Neutrophil (primary cell): ENCODE measurements at regions not wholly inside any gene's neighbourhood (a gene's known extent, or its start where the extent isn't known, plus 50 kb on each side); places are given as distances from the start of the nearest gene placed in this dataset.

Source experiments
- H3K27ac ChIP-seq: fragments of 200-600 bp; sonication (generic); 2 replicates; pipeline ENCODE4 v1.5.1; 2016; ENCODE audit warnings: mild to moderate bottlenecking, moderate library complexity
- H3K27me3 ChIP-seq: fragments of 200-600 bp; sonication (generic); 2 replicates; pipeline ENCODE4 v1.6.0; 2016; ENCODE audit warnings: mild to moderate bottlenecking
- H3K36me3 ChIP-seq: fragments of 200-600 bp; sonication (generic); 2 replicates; pipeline ENCODE4 v1.5.1; 2017
- H3K4me1 ChIP-seq, 2 experiments: fragments of 200-600 bp in 1 of 2; sonication (generic) in 1 of 2; 1 replicate in 1 of 2; 2 replicates in 1 of 2; pipeline versions ENCODE4 v1.5.1 to v1.6.1; 2013 to 2016; ENCODE audit warnings: low read depth in 1 of 2, low read length in 1 of 2, mild to moderate bottlenecking in 1 of 2, moderate library complexity in 1 of 2; ENCODE audit not compliant: control insufficient read depth in 1 of 2, insufficient read depth in 1 of 2
- H3K4me3 ChIP-seq, 2 experiments: fragments of 200-600 bp in 1 of 2; sonication (generic) in 1 of 2; 1 replicate in 1 of 2; 2 replicates in 1 of 2; pipeline ENCODE4 v1.5.1; 2013 to 2016; ENCODE audit warnings: low read depth in 1 of 2, low read length in 1 of 2, mild to moderate bottlenecking in 1 of 2, moderate library complexity in 1 of 2
- H3K9me3 ChIP-seq: fragments of 200-600 bp; sonication (generic); 2 replicates; pipeline ENCODE4 v1.5.1; 2016
- CTCF ChIP-seq: fragments of 200-600 bp; sonication (generic); IDR thresholded peaks from 2 replicates; pipeline ENCODE4 v1.5.1; 2016; ENCODE audit warnings: antibody characterized with exemption

GRCh38 chr3:117572786-117573185, 863.2 kb downstream of the TUSC7 start:
- no peaks in the 10 kb centered on the region for H3K4me1 ChIP-seq
- no peak overlapping the region for H3K4me3 ChIP-seq
- no peaks in the 10 kb centered on the region for H3K36me3 ChIP-seq
- H3K9me3 ChIP-seq, result no peaks in the 10 kb centered on the region
- no peaks in the 10 kb centered on the region for H3K27me3 ChIP-seq
- TF ChIP-seq CTCF, result no peak
- H3K27ac ChIP-seq, result no peak overlapping the region

- H3K4me3 ChIP-seq, result no peak overlapping the region
- H3K9me3 ChIP-seq, result no peaks in the 10 kb centered on the region
- H3K27me3 ChIP-seq, result no peaks in the 10 kb centered on the region
- H3K4me1 ChIP-seq, result no peaks in the 10 kb centered on the region
- H3K36me3 ChIP-seq, result no peaks in the 10 kb centered on the region
- H3K27ac ChIP-seq, result no peak overlapping the region
- no peak for TF ChIP-seq CTCF
These were observed 871.2 kb downstream of the TUSC7 start for GRCh38 chr3:117580806-117581205.

GRCh38 chr3:117586161-117586560, 876.6 kb downstream of the TUSC7 start:
- H3K36me3 ChIP-seq, result no peaks in the 10 kb centered on the region
- no peak overlapping the region for H3K4me3 ChIP-seq
- no peaks in the 10 kb centered on the region for H3K9me3 ChIP-seq
- H3K27ac ChIP-seq, result no peak overlapping the region
- no peaks in the 10 kb centered on the region for H3K27me3 ChIP-seq
- TF ChIP-seq CTCF, result no peak
- H3K4me1 ChIP-seq, result no peaks in the 10 kb centered on the region

GRCh38 chr3:117587416-117587815, 877.8 kb downstream of the TUSC7 start:
- no peaks in the 10 kb centered on the region for H3K9me3 ChIP-seq
- no peak for TF ChIP-seq CTCF
- H3K4me1 ChIP-seq, result no peaks in the 10 kb centered on the region
- H3K4me3 ChIP-seq, result no peak overlapping the region
- no peak overlapping the region for H3K27ac ChIP-seq
- no peaks in the 10 kb centered on the region for H3K36me3 ChIP-seq
- no peaks in the 10 kb centered on the region for H3K27me3 ChIP-seq

- H3K4me1 ChIP-seq, result no peaks in the 10 kb centered on the region
- TF ChIP-seq CTCF, result no peak
- no peak overlapping the region for H3K27ac ChIP-seq
- no peaks in the 10 kb centered on the region for H3K36me3 ChIP-seq
- no peaks in the 10 kb centered on the region for H3K27me3 ChIP-seq
- no peak overlapping the region for H3K4me3 ChIP-seq
- no peaks in the 10 kb centered on the region for H3K9me3 ChIP-seq
These were observed 879.9 kb downstream of the TUSC7 start for GRCh38 chr3:117589454-117589853.

GRCh38 chr3:117595615-117596014, 886.0 kb downstream of the TUSC7 start:
- H3K4me3 ChIP-seq, result no peak overlapping the region
- H3K9me3 ChIP-seq, result no peaks in the 10 kb centered on the region
- no peaks in the 10 kb centered on the region for H3K36me3 ChIP-seq
- no peaks in the 10 kb centered on the region for H3K27me3 ChIP-seq
- no peak for TF ChIP-seq CTCF
- no peaks in the 10 kb centered on the region for H3K4me1 ChIP-seq
- H3K27ac ChIP-seq, result no peak overlapping the region
